Activated T-helper 2 cell treated with anti-CD3 and anti-CD28 coated beads, Interferon-gamma antibody, Interleukin-2, Interleukin-4, amounts not matched to agents 10 μg/mL and 5 μg/mL and 100 μg/mL, durations not matched to agents 14 hours and 24 hours and 36 hours (primary cell): ENCODE measurements at regions not wholly inside any gene's neighbourhood (a gene's known extent, or its start where the extent isn't known, plus 50 kb on each side); places are given as distances from the start of the nearest gene placed in this dataset.

Experiments
- DNase-seq: peaks from one replicate; pipeline ENCODE4 v3.0.0; 2021; ENCODE audit warnings: low spot score
- H3K27ac Mint-ChIP-seq: one replicate; pipeline ENCODE4 v1.8.0; 2021; ENCODE audit warnings: mixed read lengths
- H3K27me3 Mint-ChIP-seq: one replicate; pipeline ENCODE4 v1.8.0; 2021; ENCODE audit warnings: low read depth, mixed read lengths
- H3K36me3 Mint-ChIP-seq: one replicate; pipeline ENCODE4 v1.8.0; 2021; ENCODE audit warnings: low read depth, mixed read lengths
- H3K4me1 Mint-ChIP-seq: one replicate; pipeline ENCODE4 v1.8.0; 2021; ENCODE audit warnings: low read depth, mixed read lengths
- H3K4me3 Mint-ChIP-seq: one replicate; pipeline ENCODE4 v1.8.0; 2021; ENCODE audit warnings: low read depth, mild to moderate bottlenecking, moderate library complexity, mixed read lengths
- H3K9me3 Mint-ChIP-seq: one replicate; pipeline ENCODE4 v1.8.0; 2021; ENCODE audit warnings: mixed read lengths
- intact Hi-C: fragments of 100-400 bp; cut with micrococcal nuclease; formaldehyde crosslinking; loops from one replicate; pipeline ENCODE4 v1.15.1; 2023

- Mint-ChIP-seq H3K4me3 (no peak overlapping the region), H3K27ac (no peak overlapping the region), H3K27me3 (no peaks in the 10 kb centered on the region), H3K9me3 (peaks cover 3% of the 10 kb centered on the region), H3K4me1 (peaks cover 23% of the 10 kb centered on the region), H3K36me3 (no peaks in the 10 kb centered on the region)
- DNase-seq, result no peak
- intact Hi-C loops, result loop anchor here (2.0 kb wide), 1 partner anchor 74 kb away; no protein-coding TSS in a partner anchor
Observed at GRCh38 chr12:96136725-96137378, 57.3 kb upstream of the ELK3 start.

- no peak for DNase-seq
- intact Hi-C loops, result loop anchor here (5.0 kb wide), 2 partner anchors 37 to 72 kb away; no protein-coding TSS in a partner anchor
- Mint-ChIP-seq H3K9me3 (peaks cover 3% of the 10 kb centered on the region), H3K4me3 (no peak overlapping the region), H3K4me1 (peaks cover 33% of the 10 kb centered on the region), H3K27me3 (no peaks in the 10 kb centered on the region), H3K36me3 (no peaks in the 10 kb centered on the region), H3K27ac (no peak overlapping the region)
Observed at GRCh38 chr12:96140174-96140573, 54.0 kb upstream of the ELK3 start.

- H3K4me3 Mint-ChIP-seq, result no peak overlapping the region
- H3K27ac Mint-ChIP-seq, result no peak overlapping the region
- intact Hi-C loops, result loop anchor here (5.0 kb wide), 2 partner anchors 36 to 71 kb away; no protein-coding TSS in a partner anchor
- no peaks in the 10 kb centered on the region for H3K36me3 Mint-ChIP-seq
- peaks cover 31% of the 10 kb centered on the region for H3K4me1 Mint-ChIP-seq
- no peak for DNase-seq
- no peaks in the 10 kb centered on the region for H3K27me3 Mint-ChIP-seq
- H3K9me3 Mint-ChIP-seq, result peaks cover 3% of the 10 kb centered on the region
Observed at GRCh38 chr12:96141216-96141912, 52.8 kb upstream of the ELK3 start.

GRCh38 chr12:96143392-96143791 is 50.8 kb upstream of the ELK3 start:
- no peak overlapping the region for H3K27ac Mint-ChIP-seq
- intact Hi-C loops, result loop anchor here (5.0 kb wide), 2 partner anchors 34 to 69 kb away; no protein-coding TSS in a partner anchor
- no peaks in the 10 kb centered on the region for H3K27me3 Mint-ChIP-seq
- no peak for DNase-seq
- no peaks in the 10 kb centered on the region for H3K36me3 Mint-ChIP-seq
- H3K4me1 Mint-ChIP-seq, result peaks cover 26% of the 10 kb centered on the region
- no peak overlapping the region for H3K4me3 Mint-ChIP-seq
- H3K9me3 Mint-ChIP-seq, result peaks cover 3% of the 10 kb centered on the region

GRCh38 chr12:96143827-96144565 is 50.2 kb upstream of the ELK3 start:
- H3K4me3 Mint-ChIP-seq, result no peak overlapping the region
- DNase-seq, result no peak

More at GRCh38 chr12:96143827-96144565, 50.2 kb upstream of the ELK3 start:
- Mint-ChIP-seq H3K4me1 (peaks cover 26% of the 10 kb centered on the region), H3K9me3 (peaks cover 3% of the 10 kb centered on the region), H3K27me3 (no peaks in the 10 kb centered on the region), H3K27ac (no peak overlapping the region), H3K36me3 (no peaks in the 10 kb centered on the region)
- intact Hi-C loops, result loop anchor here (5.0 kb wide), 2 partner anchors 33 to 68 kb away; no protein-coding TSS in a partner anchor
